Calu3 (cell line): ENCODE measurements at regions not wholly inside any gene's neighbourhood (a gene's known extent, or its start where the extent isn't known, plus 50 kb on each side); places are given as distances from the start of the nearest gene placed in this dataset.

ENCODE experiments used
- BruUV-seq: library from RNA; stranded (reverse); fragments of 400-500 nt; replicated peaks from 2 replicates; lab custom pipeline; 2021; lab: Mats Ljungman, UMichigan
- CTCF ChIA-PET: fragments of 300-600 bp; sonication (Branson Sonifier 250); formaldehyde crosslinking; loops from one replicate; lab custom pipeline; 2022; ENCODE audit warnings: antibody characterized with exemption; lab: Charles Lee
- DNase-seq: peaks from one replicate; pipeline ENCODE4 v3.0.0; 2022
- H3K27ac Mint-ChIP-seq: one replicate; pipeline ENCODE4 v1.8.0; 2022; ENCODE audit warnings: mixed read lengths; ENCODE audit not compliant: unreplicated experiment
- H3K27me3 Mint-ChIP-seq: one replicate; pipeline ENCODE4 v1.8.0; 2022; ENCODE audit warnings: mixed read lengths; ENCODE audit not compliant: unreplicated experiment
- H3K36me3 Mint-ChIP-seq: one replicate; pipeline ENCODE4 v1.8.0; 2022; ENCODE audit warnings: mild to moderate bottlenecking, moderate library complexity, mixed read lengths; ENCODE audit not compliant: insufficient read depth, unreplicated experiment
- H3K4me1 Mint-ChIP-seq: one replicate; pipeline ENCODE4 v1.8.0; 2022; ENCODE audit warnings: mild to moderate bottlenecking, low read depth, mixed read lengths; ENCODE audit not compliant: unreplicated experiment
- H3K4me3 Mint-ChIP-seq: one replicate; pipeline ENCODE4 v1.8.0; 2022; ENCODE audit warnings: mild to moderate bottlenecking, low read depth, moderate library complexity, mixed read lengths; ENCODE audit not compliant: unreplicated experiment
- H3K9me3 Mint-ChIP-seq: one replicate; pipeline ENCODE4 v1.8.0; 2022; ENCODE audit warnings: low read depth, mixed read lengths; ENCODE audit not compliant: unreplicated experiment
- CTCF ChIP-seq: fragments of 200-600 bp; IDR thresholded peaks from one replicate; pipeline ENCODE4 v1.8.0; 2022; ENCODE audit warnings: antibody characterized with exemption; ENCODE audit not compliant: unreplicated experiment
- intact Hi-C: fragments of 100-400 bp; cut with micrococcal nuclease; formaldehyde crosslinking; loops from one replicate; pipeline ENCODE4 v1.10.0; 2022; ENCODE audit not compliant: unreplicated experiment

DNA sequence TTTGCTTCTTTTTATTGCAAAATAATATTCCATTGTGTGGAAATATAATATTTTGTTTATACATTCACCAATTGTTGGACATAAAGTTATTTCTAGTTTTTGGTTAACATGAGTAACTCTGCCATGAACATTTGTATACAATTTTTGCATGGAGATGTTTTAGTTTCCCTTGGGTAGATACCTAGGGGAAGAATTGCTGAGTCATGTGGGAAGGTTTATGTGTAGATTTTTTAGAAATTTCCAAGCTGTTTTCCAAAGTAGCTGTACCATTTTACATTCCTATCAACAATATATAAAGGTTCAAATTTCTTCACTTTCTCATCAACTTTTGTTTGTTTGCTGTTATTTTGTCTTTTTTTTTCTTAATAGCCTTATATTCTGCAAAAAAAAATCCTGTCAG, 664.7 kb upstream of the FBXO33 start:
- intact Hi-C loops, result no loop called here
- Mint-ChIP-seq H3K27ac (no peak overlapping the region), H3K27me3 (no peaks in the 10 kb centered on the region), H3K4me3 (no peak overlapping the region), H3K4me1 (no peaks in the 10 kb centered on the region), H3K9me3 (peaks cover 2% of the 10 kb centered on the region), H3K36me3 (no peaks in the 10 kb centered on the region)
- no peak for DNase-seq
- no peak for TF ChIP-seq CTCF
- BruUV-seq, result no TSS peak
- CTCF ChIA-PET, result no interaction called here

- intact Hi-C loops, result no loop called here
- CTCF ChIA-PET, result no interaction called here
- no peaks in the 10 kb centered on the region for H3K27me3 Mint-ChIP-seq
- peaks cover 4% of the 10 kb centered on the region for H3K9me3 Mint-ChIP-seq
- H3K36me3 Mint-ChIP-seq, result no peaks in the 10 kb centered on the region
- H3K27ac Mint-ChIP-seq, result no peak overlapping the region
- no TSS peak for BruUV-seq
- no peak overlapping the region for H3K4me3 Mint-ChIP-seq
- no peaks in the 10 kb centered on the region for H3K4me1 Mint-ChIP-seq
- no peak for DNase-seq
- TF ChIP-seq CTCF, result no peak
Observed at GRCh38 chr14:40093800-40094199, 661.6 kb upstream of the FBXO33 start.

- intact Hi-C loops, result no loop called here
- BruUV-seq, result no TSS peak
- no peak overlapping the region for H3K4me3 Mint-ChIP-seq
- H3K27me3 Mint-ChIP-seq, result no peaks in the 10 kb centered on the region
- H3K27ac Mint-ChIP-seq, result no peak overlapping the region
- no peak for DNase-seq
- H3K4me1 Mint-ChIP-seq, result no peaks in the 10 kb centered on the region
- no peak for TF ChIP-seq CTCF
- H3K36me3 Mint-ChIP-seq, result no peaks in the 10 kb centered on the region
- peaks cover 5% of the 10 kb centered on the region for H3K9me3 Mint-ChIP-seq
- CTCF ChIA-PET, result no interaction called here
Observed at GRCh38 chr14:40074169-40074568, 641.9 kb upstream of the FBXO33 start.

- Mint-ChIP-seq H3K36me3 (no peaks in the 10 kb centered on the region), H3K9me3 (peaks cover 7% of the 10 kb centered on the region), H3K4me3 (no peak overlapping the region), H3K4me1 (no peaks in the 10 kb centered on the region), H3K27ac (no peak overlapping the region), H3K27me3 (no peaks in the 10 kb centered on the region)
- intact Hi-C loops, result no loop called here
- CTCF ChIA-PET, result no interaction called here
- no TSS peak for BruUV-seq
- no peak for TF ChIP-seq CTCF
- DNase-seq, result no peak
Observed at GRCh38 chr14:40072175-40072574, 639.9 kb upstream of the FBXO33 start.
